ENCODE measurements at regions not wholly inside any gene's neighbourhood (a gene's known extent, or its start where the extent isn't known, plus 50 kb on each side); places are given as distances from the start of the nearest gene placed in this dataset.

DNA sequence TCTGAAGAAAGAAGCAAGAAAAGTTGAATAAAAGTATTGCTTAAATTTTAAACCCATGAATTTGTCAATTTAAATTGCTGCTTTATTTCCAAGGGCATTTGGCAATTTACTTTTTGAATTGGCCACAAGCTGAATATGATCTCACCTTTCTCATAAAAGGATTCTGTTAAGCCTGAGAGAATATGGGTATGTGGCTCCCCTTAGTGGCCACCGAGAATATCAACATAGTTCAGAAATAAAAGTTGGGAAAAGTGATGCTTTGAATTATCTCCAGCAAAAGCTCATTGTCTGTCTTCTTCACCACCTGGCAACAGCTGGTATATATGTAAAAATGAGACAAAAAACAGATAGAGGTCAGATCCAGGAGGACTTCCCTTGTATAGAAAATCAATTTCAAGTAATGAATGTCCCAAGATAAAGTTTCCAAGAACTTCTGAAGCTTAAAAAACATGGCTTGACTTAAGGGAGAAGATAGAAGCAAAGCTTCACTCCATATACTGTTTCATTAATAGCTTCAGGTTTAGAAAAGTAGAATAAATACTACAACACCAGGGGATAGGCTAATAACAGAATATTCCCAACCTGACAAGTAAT lies 290.7 kb upstream of the FAM241A start:
- H2AFZ ChIP-seq (ENCODE audit: low read depth, low read length), result no peak overlapping the region
- TF ChIP-seq, protein P1, sequence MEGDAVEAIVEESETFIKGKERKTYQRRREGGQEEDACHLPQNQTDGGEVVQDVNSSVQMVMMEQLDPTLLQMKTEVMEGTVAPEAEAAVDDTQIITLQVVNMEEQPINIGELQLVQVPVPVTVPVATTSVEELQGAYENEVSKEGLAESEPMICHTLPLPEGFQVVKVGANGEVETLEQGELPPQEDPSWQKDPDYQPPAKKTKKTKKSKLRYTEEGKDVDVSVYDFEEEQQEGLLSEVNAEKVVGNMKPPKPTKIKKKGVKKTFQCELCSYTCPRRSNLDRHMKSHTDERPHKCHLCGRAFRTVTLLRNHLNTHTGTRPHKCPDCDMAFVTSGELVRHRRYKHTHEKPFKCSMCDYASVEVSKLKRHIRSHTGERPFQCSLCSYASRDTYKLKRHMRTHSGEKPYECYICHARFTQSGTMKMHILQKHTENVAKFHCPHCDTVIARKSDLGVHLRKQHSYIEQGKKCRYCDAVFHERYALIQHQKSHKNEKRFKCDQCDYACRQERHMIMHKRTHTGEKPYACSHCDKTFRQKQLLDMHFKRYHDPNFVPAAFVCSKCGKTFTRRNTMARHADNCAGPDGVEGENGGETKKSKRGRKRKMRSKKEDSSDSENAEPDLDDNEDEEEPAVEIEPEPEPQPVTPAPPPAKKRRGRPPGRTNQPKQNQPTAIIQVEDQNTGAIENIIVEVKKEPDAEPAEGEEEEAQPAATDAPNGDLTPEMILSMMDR (IDR thresholded peaks at IDR 0.05; ENCODE audit: poor library complexity, severe bottlenecking), result peak; percentile 88
- TF ChIP-seq RAD21 (conservative IDR thresholded peaks at IDR 0.05) (peak; percentile 90), SMC3 (conservative IDR thresholded peaks at IDR 0.05; ENCODE audit: poor library complexity) (peak; percentile 88)
- TF ChIP-seq, protein P2, sequence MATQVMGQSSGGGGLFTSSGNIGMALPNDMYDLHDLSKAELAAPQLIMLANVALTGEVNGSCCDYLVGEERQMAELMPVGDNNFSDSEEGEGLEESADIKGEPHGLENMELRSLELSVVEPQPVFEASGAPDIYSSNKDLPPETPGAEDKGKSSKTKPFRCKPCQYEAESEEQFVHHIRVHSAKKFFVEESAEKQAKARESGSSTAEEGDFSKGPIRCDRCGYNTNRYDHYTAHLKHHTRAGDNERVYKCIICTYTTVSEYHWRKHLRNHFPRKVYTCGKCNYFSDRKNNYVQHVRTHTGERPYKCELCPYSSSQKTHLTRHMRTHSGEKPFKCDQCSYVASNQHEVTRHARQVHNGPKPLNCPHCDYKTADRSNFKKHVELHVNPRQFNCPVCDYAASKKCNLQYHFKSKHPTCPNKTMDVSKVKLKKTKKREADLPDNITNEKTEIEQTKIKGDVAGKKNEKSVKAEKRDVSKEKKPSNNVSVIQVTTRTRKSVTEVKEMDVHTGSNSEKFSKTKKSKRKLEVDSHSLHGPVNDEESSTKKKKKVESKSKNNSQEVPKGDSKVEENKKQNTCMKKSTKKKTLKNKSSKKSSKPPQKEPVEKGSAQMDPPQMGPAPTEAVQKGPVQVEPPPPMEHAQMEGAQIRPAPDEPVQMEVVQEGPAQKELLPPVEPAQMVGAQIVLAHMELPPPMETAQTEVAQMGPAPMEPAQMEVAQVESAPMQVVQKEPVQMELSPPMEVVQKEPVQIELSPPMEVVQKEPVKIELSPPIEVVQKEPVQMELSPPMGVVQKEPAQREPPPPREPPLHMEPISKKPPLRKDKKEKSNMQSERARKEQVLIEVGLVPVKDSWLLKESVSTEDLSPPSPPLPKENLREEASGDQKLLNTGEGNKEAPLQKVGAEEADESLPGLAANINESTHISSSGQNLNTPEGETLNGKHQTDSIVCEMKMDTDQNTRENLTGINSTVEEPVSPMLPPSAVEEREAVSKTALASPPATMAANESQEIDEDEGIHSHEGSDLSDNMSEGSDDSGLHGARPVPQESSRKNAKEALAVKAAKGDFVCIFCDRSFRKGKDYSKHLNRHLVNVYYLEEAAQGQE (IDR thresholded peaks at IDR 0.05; ENCODE audit: borderline replicate concordance), result no peak
- no peak overlapping the region for H3K9ac ChIP-seq (ENCODE audit: low read length)
- H3K36me3 ChIP-seq (ENCODE audit: insufficient read depth, low read length), result no peaks in the 10 kb centered on the region
- H3K27ac ChIP-seq (ENCODE audit: low read length), result no peak overlapping the region
- no peaks in the 10 kb centered on the region for H3K79me2 ChIP-seq (replicated peaks; ENCODE audit: insufficient read depth, low read length)
- H3K27me3 ChIP-seq (ENCODE audit: insufficient read depth, low read depth, low read length), result no peaks in the 10 kb centered on the region
- no peaks in the 10 kb centered on the region for H3F3A ChIP-seq (ENCODE audit: insufficient read depth, low read length, poor library complexity, severe bottlenecking)
- H3K4me2 ChIP-seq (ENCODE audit: low read length), result no peak overlapping the region
- H3K9me3 ChIP-seq (ENCODE audit: low read length), result no peaks in the 10 kb centered on the region
- no peaks in the 10 kb centered on the region for H4K20me1 ChIP-seq (ENCODE audit: insufficient read depth)
- no peaks in the 10 kb centered on the region for H3K9me2 ChIP-seq (ENCODE audit: insufficient read depth, low read length)
- no peak overlapping the region for H3K4me3 ChIP-seq (ENCODE audit: low read length)

DNA sequence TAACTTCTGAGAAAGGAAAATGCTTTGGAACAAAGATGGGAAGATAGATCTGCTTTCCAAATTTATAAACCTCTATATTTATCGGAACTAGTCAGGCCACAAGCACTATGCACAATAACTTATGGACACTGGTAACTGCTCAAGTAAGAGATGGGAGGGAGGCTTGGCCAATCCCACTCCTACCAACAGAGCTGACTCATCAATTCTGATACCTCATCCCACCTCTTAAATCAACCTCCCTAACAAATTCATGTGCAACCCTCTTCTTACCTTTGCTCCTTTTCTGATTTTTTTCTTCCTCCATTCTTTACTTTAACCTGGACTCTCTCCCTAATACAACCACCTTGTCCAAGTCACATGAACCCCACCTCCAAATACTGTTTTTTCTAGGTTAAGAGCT lies 289.9 kb upstream of the FAM241A start:
- no peak overlapping the region for H3K4me2 ChIP-seq (ENCODE audit: low read length)
- no peaks in the 10 kb centered on the region for H3K79me2 ChIP-seq (replicated peaks; ENCODE audit: insufficient read depth, low read length)
- no peaks in the 10 kb centered on the region for H3K9me3 ChIP-seq (ENCODE audit: low read length)
- H3K9me2 ChIP-seq (ENCODE audit: insufficient read depth, low read length), result no peaks in the 10 kb centered on the region
- no peak overlapping the region for H3K9ac ChIP-seq (ENCODE audit: low read length)
- no peaks in the 10 kb centered on the region for H4K20me1 ChIP-seq (ENCODE audit: insufficient read depth)
- no peak for TF ChIP-seq SMC3 (conservative IDR thresholded peaks at IDR 0.05; ENCODE audit: poor library complexity)
- no peak for TF ChIP-seq EP300 (conservative IDR thresholded peaks at IDR 0.05; ENCODE audit: poor library complexity, severe bottlenecking)
- TF ChIP-seq, protein P1 (IDR thresholded peaks at IDR 0.05; ENCODE audit: poor library complexity, severe bottlenecking), result no peak
- no peak for TF ChIP-seq EZH2 (IDR thresholded peaks at IDR 0.05; ENCODE audit: borderline replicate concordance, insufficient read depth, low read length, poor library complexity, severe bottlenecking)
- TF ChIP-seq MXI1 (conservative IDR thresholded peaks at IDR 0.05; ENCODE audit: poor library complexity, severe bottlenecking), result no peak
- TF ChIP-seq TAF1 (IDR thresholded peaks at IDR 0.05; ENCODE audit: low read depth), result no peak
- TF ChIP-seq RAD21 (conservative IDR thresholded peaks at IDR 0.05), result no peak
- TF ChIP-seq, protein P2 (IDR thresholded peaks at IDR 0.05; ENCODE audit: borderline replicate concordance), result no peak
- no peak for TF ChIP-seq POLR2AphosphoS5 (IDR thresholded peaks at IDR 0.05)
- no peaks in the 10 kb centered on the region for H3K27me3 ChIP-seq (ENCODE audit: insufficient read depth, low read depth, low read length)
- no peak overlapping the region for H2AFZ ChIP-seq (ENCODE audit: low read depth, low read length)
- H3F3A ChIP-seq (ENCODE audit: insufficient read depth, low read length, poor library complexity, severe bottlenecking), result no peaks in the 10 kb centered on the region
- no peak overlapping the region for H3K4me3 ChIP-seq (ENCODE audit: low read length)
- H3K36me3 ChIP-seq (ENCODE audit: insufficient read depth, low read length), result no peaks in the 10 kb centered on the region
- no peak overlapping the region for H3K27ac ChIP-seq (ENCODE audit: low read length)
